IMR-90 (cell line): ENCODE measurements at regions not wholly inside any gene's neighbourhood (a gene's known extent, or its start where the extent isn't known, plus 50 kb on each side); places are given as distances from the start of the nearest gene placed in this dataset.

Experiments used
- BHLHE40 ChIP-seq: fragments of 150-350 bp; IDR thresholded peaks from 2 replicates; pipeline ENCODE4 v1.6.1; 2016; ENCODE audit warnings: mild to moderate bottlenecking, low read depth, low read length
- CHD1 ChIP-seq: IDR thresholded peaks from 2 replicates; pipeline ENCODE4 v1.6.1; 2012; ENCODE audit warnings: low read depth, low read length, improper control_type of control experiment
- CTCF ChIP-seq: conservative IDR thresholded peaks from 2 replicates; pipeline ENCODE4 v1.5.1; 2012; ENCODE audit warnings: mild to moderate bottlenecking, low read depth, low read length, improper control_type of control experiment
- MAFK ChIP-seq: IDR thresholded peaks from 2 replicates; pipeline ENCODE4 v1.6.1; 2012; ENCODE audit warnings: low read depth, low read length, improper control_type of control experiment
- MAZ ChIP-seq: IDR thresholded peaks from 2 replicates; pipeline ENCODE4 v1.6.1; 2012; ENCODE audit warnings: low read depth, mild to moderate bottlenecking, low read length, improper control_type of control experiment, moderate library complexity, borderline replicate concordance
- MXI1 ChIP-seq: IDR thresholded peaks from 2 replicates; pipeline ENCODE4 v1.6.1; 2012; ENCODE audit warnings: low read depth, mild to moderate bottlenecking, low read length, moderate library complexity, borderline replicate concordance
- POLR2A ChIP-seq: IDR thresholded peaks from 2 replicates; pipeline ENCODE4 v1.6.1; 2012; ENCODE audit warnings: mild to moderate bottlenecking, low read depth, low read length
- RAD21 ChIP-seq: IDR thresholded peaks from 2 replicates; pipeline ENCODE4 v1.6.1; 2012; ENCODE audit warnings: low read length, improper control_type of control experiment
- RCOR1 ChIP-seq: IDR thresholded peaks from 2 replicates; pipeline ENCODE4 v1.6.1; 2012; ENCODE audit warnings: mild to moderate bottlenecking, low read length, improper control_type of control experiment; ENCODE audit not compliant: insufficient replicate concordance
- RFX5 ChIP-seq: IDR thresholded peaks from 2 replicates; pipeline ENCODE4 v1.8.0; 2012; ENCODE audit warnings: low read depth, mild to moderate bottlenecking, low read length, moderate library complexity
- SMC3 ChIP-seq: fragments of 150-350 bp; IDR thresholded peaks from 2 replicates; pipeline ENCODE4 v1.6.1; 2016; ENCODE audit warnings: low read depth, mild to moderate bottlenecking, antibody characterized with exemption, low read length, moderate library complexity
- USF2 ChIP-seq: fragments of 150-350 bp; IDR thresholded peaks from 2 replicates; pipeline ENCODE4 v1.6.1; 2017; ENCODE audit warnings: mild to moderate bottlenecking, antibody characterized with exemption, low read length, low read depth
- TF ChIP-seq, protein P1 (sequence below): fragments of 150-350 bp; IDR thresholded peaks from 2 replicates; pipeline ENCODE4 v1.6.1; 2016; ENCODE audit warnings: low read depth, mild to moderate bottlenecking, low read length, moderate library complexity, borderline replicate concordance

DNA sequence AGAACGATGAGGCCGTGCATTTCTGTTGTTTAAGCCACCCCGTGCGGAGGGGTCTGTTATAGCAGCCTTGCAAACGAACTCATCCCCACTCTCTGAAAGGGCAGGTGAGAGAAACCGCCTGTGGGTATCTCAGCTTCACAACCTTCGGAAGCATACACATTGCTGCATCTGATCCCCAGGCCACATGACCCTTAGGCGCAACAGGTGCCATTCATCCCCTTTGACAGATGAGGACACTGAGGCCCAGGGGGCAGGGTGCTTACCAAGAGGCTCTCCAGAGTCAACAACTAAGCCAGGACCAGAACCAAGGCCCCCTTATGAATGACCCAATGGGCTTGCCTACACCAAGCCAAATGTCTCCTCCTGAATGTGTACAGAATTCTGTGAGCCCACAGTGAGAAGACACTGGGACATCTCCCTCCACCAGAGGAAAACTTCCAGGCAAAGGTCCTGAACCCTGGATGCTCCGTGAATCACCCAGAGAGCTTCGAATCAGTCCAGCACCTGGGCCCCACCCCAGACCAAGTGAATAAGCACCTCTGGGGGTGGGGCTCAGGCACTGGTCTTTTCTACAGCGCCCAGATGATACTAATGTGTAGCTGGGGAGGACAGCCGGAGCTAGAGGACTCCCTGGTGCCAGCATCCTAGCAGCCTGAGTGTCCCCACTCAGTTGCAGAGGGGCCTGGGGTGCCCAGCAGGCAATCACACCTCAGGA, 83.2 kb downstream of the BUD13 start:
- no peak for TF ChIP-seq CTCF
- no peak for TF ChIP-seq POLR2A
- no peak for TF ChIP-seq RCOR1
- TF ChIP-seq SMC3 = no peak
- TF ChIP-seq RAD21 = no peak
- no peak for TF ChIP-seq MXI1
- no peak for TF ChIP-seq MAFK
- TF ChIP-seq BHLHE40 = no peak
- no peak for TF ChIP-seq MAZ
- TF ChIP-seq, protein P1, sequence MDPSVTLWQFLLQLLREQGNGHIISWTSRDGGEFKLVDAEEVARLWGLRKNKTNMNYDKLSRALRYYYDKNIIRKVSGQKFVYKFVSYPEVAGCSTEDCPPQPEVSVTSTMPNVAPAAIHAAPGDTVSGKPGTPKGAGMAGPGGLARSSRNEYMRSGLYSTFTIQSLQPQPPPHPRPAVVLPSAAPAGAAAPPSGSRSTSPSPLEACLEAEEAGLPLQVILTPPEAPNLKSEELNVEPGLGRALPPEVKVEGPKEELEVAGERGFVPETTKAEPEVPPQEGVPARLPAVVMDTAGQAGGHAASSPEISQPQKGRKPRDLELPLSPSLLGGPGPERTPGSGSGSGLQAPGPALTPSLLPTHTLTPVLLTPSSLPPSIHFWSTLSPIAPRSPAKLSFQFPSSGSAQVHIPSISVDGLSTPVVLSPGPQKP = no peak
- TF ChIP-seq RFX5 = no peak
- TF ChIP-seq CHD1 = no peak
- no peak for TF ChIP-seq USF2
